ENCODE measurements at regions not wholly inside any gene's neighbourhood (a gene's known extent, or its start where the extent isn't known, plus 50 kb on each side); places are given as distances from the start of the nearest gene placed in this dataset.

- Histone ChIP-seq H3K9me3 (0 out of 3 replicates have a peak, but pooled peaks cover 5% of the 10 kb centered on the region), H3K4me3 (no peak overlapping the region), H3K4me1 (no peaks in the 10 kb centered on the region), H3K4me2 (no peak overlapping the region), H3K27ac (no peak overlapping the region)
- ATAC-seq (no peak), FAIRE-seq (no peak), DNase-seq (ENCODE audit: low read depth in 1 of 2, low spot score in 1 of 2) (no peak)
- CTCF ChIA-PET = no interaction called here
- POLR2A ChIA-PET = no interaction called here
- WGBS (ENCODE audit: missing lambda C conversion rate) = 78% methylated on average over 3 of the region's 3 CpGs
- TF ChIP-seq PHF8 (IDR thresholded peaks at IDR 0.05; ENCODE audit: borderline replicate concordance, low read depth) (no peak), HOXB5 (CRISPR knock-in tag; IDR thresholded peaks at IDR 0.05) (no peak), HDAC2 (IDR thresholded peaks at IDR 0.05) (no peak), RNF2 (IDR thresholded peaks at IDR 0.05; ENCODE audit: borderline replicate concordance, low read depth) (no peak), RAD21 (conservative IDR thresholded peaks at IDR 0.05 in 1 of 2, IDR thresholded peaks at IDR 0.05 in 1 of 2) (no peak), HOXA7 (CRISPR knock-in tag; IDR thresholded peaks at IDR 0.05) (no peak)
- TF ChIP-seq, protein P1, sequence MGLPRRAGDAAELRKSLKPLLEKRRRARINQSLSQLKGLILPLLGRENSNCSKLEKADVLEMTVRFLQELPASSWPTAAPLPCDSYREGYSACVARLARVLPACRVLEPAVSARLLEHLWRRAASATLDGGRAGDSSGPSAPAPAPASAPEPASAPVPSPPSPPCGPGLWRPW (IDR thresholded peaks at IDR 0.05) = no peak
Observed at GRCh38 chr3:189056646-189057335, 115.0 kb upstream of the TPRG1 start.

- Histone ChIP-seq H3K4me2 (no peak overlapping the region), H3K9me3 (0 out of 3 replicates have a peak, but pooled peaks cover 5% of the 10 kb centered on the region), H3K27ac (no peak overlapping the region), H3K4me3 (no peak overlapping the region), H3K4me1 (no peaks in the 10 kb centered on the region)
- ATAC-seq (no peak), DNase-seq (ENCODE audit: low read depth in 1 of 2, low spot score in 1 of 2) (no peak), FAIRE-seq (no peak)
- ChIA-PET CTCF (no interaction called here), POLR2A (no interaction called here)
- WGBS (ENCODE audit: missing lambda C conversion rate) = 72% methylated on average over 1 of the region's 1 CpG
- TF ChIP-seq SMC3 (IDR thresholded peaks at IDR 0.05) = no peak
- TF ChIP-seq JUN (IDR thresholded peaks at IDR 0.05) = no peak
- TF ChIP-seq KDM5A (IDR thresholded peaks at IDR 0.05) = no peak
- TF ChIP-seq E2F6 (IDR thresholded peaks at IDR 0.05; ENCODE audit: borderline replicate concordance, low read depth) = no peak
- no peak for TF ChIP-seq RCOR1 (IDR thresholded peaks at IDR 0.05; ENCODE audit: low read depth, low read length)
- TF ChIP-seq SREBF2 (IDR thresholded peaks at IDR 0.05) = no peak
- no peak for TF ChIP-seq CEBPB (IDR thresholded peaks at IDR 0.05)
- TF ChIP-seq POLR2A (IDR thresholded peaks at IDR 0.05; ENCODE audit: low read length) = no peak
- no peak for TF ChIP-seq ESRRA (IDR thresholded peaks at IDR 0.05; ENCODE audit: borderline replicate concordance, low read length)
- TF ChIP-seq GATA3 (IDR thresholded peaks at IDR 0.05; ENCODE audit: borderline replicate concordance) = no peak
- TF ChIP-seq PHF8 (IDR thresholded peaks at IDR 0.05; ENCODE audit: borderline replicate concordance, low read depth) = no peak
Observed at GRCh38 chr3:189057369-189057768, 114.4 kb upstream of the TPRG1 start.

DNA sequence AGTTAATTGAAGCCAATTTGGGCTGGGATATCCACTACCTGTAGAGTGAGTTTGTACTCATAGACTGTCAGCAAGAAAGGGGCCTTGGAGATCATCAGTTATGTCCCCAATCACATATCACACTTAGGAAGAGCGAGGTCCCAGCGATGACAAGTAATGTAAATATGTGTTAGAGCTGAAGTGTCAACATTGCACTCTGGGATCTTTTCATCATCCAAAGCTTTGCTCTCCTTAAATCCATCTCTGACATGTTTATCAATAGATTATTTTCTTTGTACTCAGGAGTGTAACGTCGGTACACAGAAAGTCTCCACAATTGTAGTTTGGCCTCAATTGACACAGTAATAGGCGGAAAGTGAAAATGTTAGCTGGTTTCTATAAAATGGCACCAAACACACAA lies 113.7 kb upstream of the TPRG1 start:
- ChIA-PET CTCF (no interaction called here), POLR2A (no interaction called here)
- Histone ChIP-seq H3K27ac (no peak overlapping the region), H3K4me3 (no peak overlapping the region), H3K9me3 (peaks cover 5% of the 10 kb centered on the region; the same call in 1 of the 3 replicates), H3K4me2 (no peak overlapping the region), H3K4me1 (no peaks in the 10 kb centered on the region)
- 91% methylated on average over 5 of the region's 5 CpGs for WGBS (ENCODE audit: missing lambda C conversion rate)
- DNase-seq (ENCODE audit: low read depth in 1 of 2, low spot score in 1 of 2) (no peak), FAIRE-seq (no peak), ATAC-seq (no peak)
- TF ChIP-seq BCL3 (IDR thresholded peaks at IDR 0.05) (no peak), MYC (IDR thresholded peaks at IDR 0.05; ENCODE audit: borderline replicate concordance, low read length) (no peak), HEYL (CRISPR knock-in tag; IDR thresholded peaks at IDR 0.05) (no peak), EHMT2 (IDR thresholded peaks at IDR 0.05; ENCODE audit: low read depth) (no peak), EHF (CRISPR knock-in tag; IDR thresholded peaks at IDR 0.05) (no peak), ESRRA (IDR thresholded peaks at IDR 0.05; ENCODE audit: borderline replicate concordance, low read length) (no peak), POLR2AphosphoS2 (conservative IDR thresholded peaks at IDR 0.05; ENCODE audit: low read length) (no peak), CBX8 (IDR thresholded peaks at IDR 0.05) (no peak), ZNF302 (CRISPR knock-in tag; IDR thresholded peaks at IDR 0.05) (no peak), FOSL2 (IDR thresholded peaks at IDR 0.05) (no peak), FOSL2 (CRISPR knock-in tag; IDR thresholded peaks at IDR 0.05) (no peak), ATOH8 (CRISPR knock-in tag; IDR thresholded peaks at IDR 0.05; ENCODE audit: low read depth) (no peak), JUN (IDR thresholded peaks at IDR 0.05) (no peak), E2F6 (IDR thresholded peaks at IDR 0.05; ENCODE audit: borderline replicate concordance, low read depth) (no peak), TFCP2L1 (CRISPR knock-in tag; IDR thresholded peaks at IDR 0.05) (no peak), CHD4 (IDR thresholded peaks at IDR 0.05; ENCODE audit: borderline replicate concordance) (no peak), RARB (CRISPR knock-in tag; IDR thresholded peaks at IDR 0.05) (no peak), CHD2 (IDR thresholded peaks at IDR 0.05; ENCODE audit: low read length, partially characterized antibody) (no peak), FOSB (CRISPR knock-in tag; IDR thresholded peaks at IDR 0.05) (no peak)

Measured in A549 (cell line).